Ascending aorta (tissue), 2 donors: ENCODE measurements at regions not wholly inside any gene's neighbourhood (a gene's known extent, or its start where the extent isn't known, plus 50 kb on each side); places are given as distances from the start of the nearest gene placed in this dataset.

Experiments used
- DNase-seq, 2 donors: peaks; one replicate each; pipeline ENCODE4 v3.0.0-alpha.2; 2019; ENCODE audit warnings: low spot score in 2 of 2
- H3K27ac ChIP-seq, 2 donors: fragments of 200-600 bp; sonication (generic); one replicate each; pipeline ENCODE4 v1.5.1; 2016 to 2017; ENCODE audit warnings: mild to moderate bottlenecking in 1 of 2
- H3K27me3 ChIP-seq: fragments of 200-600 bp; sonication (generic); one replicate; pipeline ENCODE4 v1.5.1; 2017
- H3K36me3 ChIP-seq, 2 donors: fragments of 200-600 bp; sonication (generic); one replicate each; pipeline ENCODE4 v1.5.1; 2016
- H3K4me1 ChIP-seq, 2 donors: fragments of 200-600 bp; sonication (generic); one replicate each; pipeline ENCODE4 v1.5.1; 2016 to 2017; ENCODE audit warnings: mild to moderate bottlenecking in 1 of 2
- H3K4me3 ChIP-seq, 2 donors: fragments of 200-600 bp; sonication (generic); one replicate each; pipeline ENCODE4 v1.5.1; 2016 to 2017; ENCODE audit warnings: mild to moderate bottlenecking in 1 of 2
- H3K9me3 ChIP-seq, 2 donors: fragments of 200-600 bp; sonication (generic); one replicate each; pipeline ENCODE4 v1.5.1; 2016
- CTCF ChIP-seq, 3 experiments: fragments of 200-600 bp in 2 of 3; fragments of 450-650 bp in 1 of 3; sonication (generic) in 2 of 3; IDR thresholded peaks; one replicate each; pipeline ENCODE4 v1.5.1; 2016 to 2019; ENCODE audit warnings: antibody characterized with exemption in 3 of 3, mild to moderate bottlenecking in 1 of 3, moderate library complexity in 1 of 3
- intact Hi-C: fragments of 100-400 bp; cut with DNase I; formaldehyde crosslinking; loops from one replicate; pipeline ENCODE4 v1.15.1; 2023

- no peaks in the 10 kb centered on the region for H3K4me1 ChIP-seq
- intact Hi-C loops, result no loop called here
- TF ChIP-seq CTCF (IDR thresholded peaks at IDR 0.05), result no peak
Measured at GRCh38 chr16:6835941-6836340, 496.7 kb upstream of the RBFOX1 start.

GRCh38 chr16:6835516-6835915 lies 497.1 kb upstream of the RBFOX1 start:
- Histone ChIP-seq H3K4me1 (no peaks in the 10 kb centered on the region), H3K4me3 (no peak overlapping the region), H3K27ac (no peak overlapping the region), H3K27me3 (no peaks in the 10 kb centered on the region), H3K9me3 (no peaks in the 10 kb centered on the region), H3K36me3 (no peaks in the 10 kb centered on the region)
- DNase-seq, result no peak
- TF ChIP-seq CTCF (IDR thresholded peaks at IDR 0.05), result no peak
- intact Hi-C loops, result no loop called here

More at GRCh38 chr16:6835941-6836340, 496.7 kb upstream of the RBFOX1 start:
- Histone ChIP-seq H3K36me3 (no peaks in the 10 kb centered on the region), H3K4me3 (no peak overlapping the region), H3K9me3 (no peaks in the 10 kb centered on the region), H3K27me3 (no peaks in the 10 kb centered on the region), H3K27ac (no peak overlapping the region)
- no peak for DNase-seq

- Histone ChIP-seq H3K4me3 (no peak overlapping the region), H3K4me1 (no peaks in the 10 kb centered on the region), H3K27me3 (no peaks in the 10 kb centered on the region), H3K27ac (no peak overlapping the region), H3K36me3 (no peaks in the 10 kb centered on the region), H3K9me3 (no peaks in the 10 kb centered on the region)
- no peak for DNase-seq
- intact Hi-C loops, result no loop called here
- TF ChIP-seq CTCF (IDR thresholded peaks at IDR 0.05), result no peak
Measured at GRCh38 chr16:6828690-6829089, 504.0 kb upstream of the RBFOX1 start.

GRCh38 chr16:6827931-6828330 lies 504.7 kb upstream of the RBFOX1 start:
- H3K4me1 ChIP-seq, result no peaks in the 10 kb centered on the region
- no peak for TF ChIP-seq CTCF (IDR thresholded peaks at IDR 0.05)
- no peaks in the 10 kb centered on the region for H3K9me3 ChIP-seq
- no peaks in the 10 kb centered on the region for H3K36me3 ChIP-seq
- no peak overlapping the region for H3K4me3 ChIP-seq
- H3K27me3 ChIP-seq, result no peaks in the 10 kb centered on the region
- no peak for DNase-seq
- no peak overlapping the region for H3K27ac ChIP-seq
- intact Hi-C loops, result no loop called here

GRCh38 chr16:6827267-6827666 lies 505.4 kb upstream of the RBFOX1 start:
- TF ChIP-seq CTCF (IDR thresholded peaks at IDR 0.05), result no peak

GRCh38 chr16:6822041-6822440 lies 510.6 kb upstream of the RBFOX1 start:
- H3K27me3 ChIP-seq, result no peaks in the 10 kb centered on the region
- DNase-seq, result no peak

More at GRCh38 chr16:6827267-6827666, 505.4 kb upstream of the RBFOX1 start:
- intact Hi-C loops, result no loop called here
- Histone ChIP-seq H3K27ac (no peak overlapping the region), H3K4me3 (no peak overlapping the region), H3K9me3 (no peaks in the 10 kb centered on the region), H3K27me3 (no peaks in the 10 kb centered on the region), H3K4me1 (no peaks in the 10 kb centered on the region), H3K36me3 (no peaks in the 10 kb centered on the region)
- no peak for DNase-seq

More at GRCh38 chr16:6822041-6822440, 510.6 kb upstream of the RBFOX1 start:
- H3K27ac ChIP-seq, result no peak overlapping the region
- no peak overlapping the region for H3K4me3 ChIP-seq
- intact Hi-C loops, result no loop called here
- no peaks in the 10 kb centered on the region for H3K4me1 ChIP-seq
- TF ChIP-seq CTCF (IDR thresholded peaks at IDR 0.05), result no peak
- no peaks in the 10 kb centered on the region for H3K36me3 ChIP-seq
- H3K9me3 ChIP-seq, result no peaks in the 10 kb centered on the region
